ENCODE measurements at regions not wholly inside any gene's neighbourhood (a gene's known extent, or its start where the extent isn't known, plus 50 kb on each side); places are given as distances from the start of the nearest gene placed in this dataset.

DNA sequence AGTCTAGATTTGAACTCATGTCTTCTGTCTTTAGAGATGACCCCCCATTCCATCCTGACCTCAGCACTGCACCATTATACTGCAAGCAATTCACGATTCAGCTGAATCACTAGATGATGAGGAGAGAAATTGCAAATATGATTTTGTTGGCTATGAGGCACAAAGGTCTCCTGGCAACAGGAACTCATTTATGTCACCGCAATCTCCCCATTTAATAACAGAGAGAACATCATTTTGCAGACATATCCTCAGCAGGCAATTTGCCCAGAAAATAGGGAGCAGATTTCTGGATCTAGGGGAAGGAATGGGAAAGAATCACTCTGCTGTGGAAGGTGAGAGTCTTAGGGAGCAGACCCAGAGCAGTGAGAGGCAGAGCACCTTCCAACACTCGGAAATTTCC, 303.0 kb downstream of the PAX1 start:
- Histone ChIP-seq H3K27me3 (ENCODE audit: control insufficient read depth in 1 of 2, insufficient read depth in 2 of 2, low read length in 2 of 2) (no peaks in the 10 kb centered on the region), H3K9ac (ENCODE audit: insufficient read depth, low read depth, low read length) (no peak overlapping the region), H2AFZ (ENCODE audit: low read length) (no peak overlapping the region), H3K4me1 (ENCODE audit: insufficient read depth, low read length) (no peaks in the 10 kb centered on the region), H4K20me1 (ENCODE audit: insufficient read depth, low read length) (no peaks in the 10 kb centered on the region), H3K36me3 (replicated peaks in 1 of 2; ENCODE audit: control insufficient read depth in 1 of 2, insufficient read depth in 2 of 2, low read length in 2 of 2) (no peaks in the 10 kb centered on the region), H3K4me2 (ENCODE audit: low read depth, low read length) (no peak overlapping the region), H3K4me3 (replicated peaks in 1 of 3; ENCODE audit: insufficient read depth in 1 of 3, low read depth in 2 of 3, low read length in 3 of 3) (no peak overlapping the region), H3K79me2 (ENCODE audit: insufficient read depth, low read length) (no peaks in the 10 kb centered on the region), H3K27ac (ENCODE audit: extremely low read length, insufficient read depth, low read length) (no peak overlapping the region), H3K9me3 (ENCODE audit: low read length) (no peaks in the 10 kb centered on the region)
- in situ Hi-C loops (cut with HindIII; ENCODE audit: extremely low pct_ligation_motif_present, low pct_unique_long_range_greater_than_20kb) (no loop called here), intact Hi-C loops (cut with micrococcal nuclease; ENCODE audit: unreplicated experiment) (no loop called here)
- no TSS peak for BruUV-seq (replicated peaks)
- DNase-seq (ENCODE audit: low spot score): no peak
- no peak for ATAC-seq
- TF ChIP-seq RNF2 (conservative IDR thresholded peaks at IDR 0.05; ENCODE audit: low read depth) (no peak), ZNF781 (CRISPR knock-in tag; IDR thresholded peaks at IDR 0.05; ENCODE audit: borderline replicate concordance, not compliant biosample characterization) (no peak), RXRA (CRISPR knock-in tag; IDR thresholded peaks at IDR 0.05) (no peak)
- no peak for FAIRE-seq
- ChIA-PET CTCF (ENCODE audit: low intra/inter-chr PET ratio, low total read pairs) (no interaction called here), POLR2A (no interaction called here)
- 19% methylated on average over 3 of the region's 3 CpGs for WGBS (ENCODE audit: low lambda C conversion rate)

GRCh38 chr20:22006306-22006705, 300.8 kb downstream of the PAX1 start:
- intact Hi-C loops (cut with micrococcal nuclease; ENCODE audit: unreplicated experiment): no loop called here
- Histone ChIP-seq H3K27ac (ENCODE audit: extremely low read length, insufficient read depth, low read length) (no peak overlapping the region), H3K9me3 (ENCODE audit: low read length) (no peaks in the 10 kb centered on the region), H3K4me3 (replicated peaks in 1 of 3; ENCODE audit: insufficient read depth in 1 of 3, low read depth in 2 of 3, low read length in 3 of 3) (no peak overlapping the region), H3K4me1 (ENCODE audit: insufficient read depth, low read length) (no peaks in the 10 kb centered on the region), H3K4me2 (ENCODE audit: low read depth, low read length) (no peak overlapping the region), H3K9ac (ENCODE audit: insufficient read depth, low read depth, low read length) (no peak overlapping the region), H4K20me1 (ENCODE audit: insufficient read depth, low read length) (no peaks in the 10 kb centered on the region), H3K79me2 (ENCODE audit: insufficient read depth, low read length) (no peaks in the 10 kb centered on the region), H2AFZ (ENCODE audit: low read length) (no peak overlapping the region), H3K27me3 (ENCODE audit: control insufficient read depth in 1 of 2, insufficient read depth in 2 of 2, low read length in 2 of 2) (no peaks in the 10 kb centered on the region), H3K36me3 (replicated peaks in 1 of 2; ENCODE audit: control insufficient read depth in 1 of 2, insufficient read depth in 2 of 2, low read length in 2 of 2) (no peaks in the 10 kb centered on the region)
- FAIRE-seq: no peak
- ChIA-PET CTCF (ENCODE audit: low intra/inter-chr PET ratio, low total read pairs) (no interaction called here), POLR2A (no interaction called here)
- no peak for TF ChIP-seq CSRNP1 (CRISPR knock-in tag; IDR thresholded peaks at IDR 0.05)
- peak; percentile 46 to 63 for TF ChIP-seq MAFK (conservative IDR thresholded peaks at IDR 0.05 in 1 of 2, IDR thresholded peaks at IDR 0.05 in 1 of 2; ENCODE audit: low read length in 2 of 2)
- no peak for ATAC-seq
- no TSS peak for BruUV-seq (replicated peaks)
- in situ Hi-C loops (cut with HindIII; ENCODE audit: extremely low pct_ligation_motif_present, low pct_unique_long_range_greater_than_20kb): no loop called here
- DNase-seq (ENCODE audit: low spot score): no peak

Data from HepG2 (cell line).